Liver (tissue), 3 donors: ENCODE measurements at regions not wholly inside any gene's neighbourhood (a gene's known extent, or its start where the extent isn't known, plus 50 kb on each side); places are given as distances from the start of the nearest gene placed in this dataset.

Experiments used
- CTCF ChIP-seq: fragments of 150-350 bp; IDR thresholded peaks from 2 replicates; pipeline ENCODE4 v1.5.1; 2017; ENCODE audit warnings: improper control_type of control experiment, low read depth, low read length; ENCODE audit not compliant: missing input control
- EGR1 ChIP-seq, 2 donors: IDR thresholded peaks; 2 replicates each; pipeline ENCODE4 v1.6.1; 2016 to 2018; ENCODE audit warnings: antibody characterized with exemption in 2 of 2, low read depth in 2 of 2
- FOXA1 ChIP-seq: IDR thresholded peaks from 2 replicates; pipeline ENCODE4 v1.6.1; 2016; ENCODE audit warnings: antibody characterized with exemption
- GABPA ChIP-seq, 2 donors: IDR thresholded peaks in 1 of 2; conservative IDR thresholded peaks in 1 of 2; 2 replicates each; pipeline ENCODE4 v1.6.1; 2016; ENCODE audit warnings: antibody characterized with exemption in 2 of 2, mild to moderate bottlenecking in 1 of 2, moderate library complexity in 1 of 2
- JUND ChIP-seq, 2 donors: IDR thresholded peaks; 2 replicates each; pipeline ENCODE4 v1.6.1; 2016; ENCODE audit warnings: antibody characterized with exemption in 2 of 2
- RAD21 ChIP-seq, 2 donors: IDR thresholded peaks; 2 replicates each; pipeline ENCODE4 v1.6.1; 2016; ENCODE audit warnings: antibody characterized with exemption in 2 of 2, mild to moderate bottlenecking in 2 of 2
- RXRA ChIP-seq, 2 donors: IDR thresholded peaks; 2 replicates each; pipeline ENCODE4 v1.6.1; 2017 to 2018; ENCODE audit warnings: antibody characterized with exemption in 2 of 2, mild to moderate bottlenecking in 1 of 2
- SP1 ChIP-seq: IDR thresholded peaks from 2 replicates; pipeline ENCODE4 v1.6.1; 2018; ENCODE audit warnings: antibody characterized with exemption, mild to moderate bottlenecking
- TF ChIP-seq, protein P1 (sequence below): IDR thresholded peaks from 2 replicates; pipeline ENCODE4 v1.6.1; 2016; ENCODE audit warnings: antibody characterized with exemption, mild to moderate bottlenecking
- donor health status: healthy.
- donor health status: healthy.

DNA sequence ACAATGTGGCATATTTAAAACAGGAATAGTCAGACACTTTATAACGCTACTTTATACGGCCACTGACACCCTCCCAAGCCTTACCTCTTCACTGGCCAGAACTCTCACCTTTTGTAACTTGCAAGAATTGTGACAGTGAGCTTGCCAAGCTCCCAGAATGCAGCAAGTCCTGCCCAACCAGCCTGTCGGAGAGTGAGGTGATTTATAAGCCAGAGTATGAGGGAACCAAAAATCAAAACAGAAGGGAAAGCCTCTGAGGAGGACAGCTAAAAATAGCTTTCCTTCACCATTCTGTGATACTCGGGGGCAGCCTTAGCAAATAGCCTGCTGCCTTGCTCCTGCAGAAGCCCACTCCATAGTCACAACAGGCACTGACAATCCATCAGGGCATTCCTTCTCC is 229.7 kb downstream of the FAM76B start:
- TF ChIP-seq CTCF (no peak), SP1 (no peak), EGR1 (IDR thresholded peaks at IDR 0.05; ENCODE audit: low read depth in 2 of 2) (no peak), RAD21 (IDR thresholded peaks at IDR 0.05) (no peak), FOXA1 (no peak), GABPA (IDR thresholded peaks at IDR 0.05 in 1 of 2, conservative IDR thresholded peaks at IDR 0.05 in 1 of 2) (no peak), JUND (IDR thresholded peaks at IDR 0.05) (no peak), RXRA (IDR thresholded peaks at IDR 0.05) (no peak)
- TF ChIP-seq, protein P1, sequence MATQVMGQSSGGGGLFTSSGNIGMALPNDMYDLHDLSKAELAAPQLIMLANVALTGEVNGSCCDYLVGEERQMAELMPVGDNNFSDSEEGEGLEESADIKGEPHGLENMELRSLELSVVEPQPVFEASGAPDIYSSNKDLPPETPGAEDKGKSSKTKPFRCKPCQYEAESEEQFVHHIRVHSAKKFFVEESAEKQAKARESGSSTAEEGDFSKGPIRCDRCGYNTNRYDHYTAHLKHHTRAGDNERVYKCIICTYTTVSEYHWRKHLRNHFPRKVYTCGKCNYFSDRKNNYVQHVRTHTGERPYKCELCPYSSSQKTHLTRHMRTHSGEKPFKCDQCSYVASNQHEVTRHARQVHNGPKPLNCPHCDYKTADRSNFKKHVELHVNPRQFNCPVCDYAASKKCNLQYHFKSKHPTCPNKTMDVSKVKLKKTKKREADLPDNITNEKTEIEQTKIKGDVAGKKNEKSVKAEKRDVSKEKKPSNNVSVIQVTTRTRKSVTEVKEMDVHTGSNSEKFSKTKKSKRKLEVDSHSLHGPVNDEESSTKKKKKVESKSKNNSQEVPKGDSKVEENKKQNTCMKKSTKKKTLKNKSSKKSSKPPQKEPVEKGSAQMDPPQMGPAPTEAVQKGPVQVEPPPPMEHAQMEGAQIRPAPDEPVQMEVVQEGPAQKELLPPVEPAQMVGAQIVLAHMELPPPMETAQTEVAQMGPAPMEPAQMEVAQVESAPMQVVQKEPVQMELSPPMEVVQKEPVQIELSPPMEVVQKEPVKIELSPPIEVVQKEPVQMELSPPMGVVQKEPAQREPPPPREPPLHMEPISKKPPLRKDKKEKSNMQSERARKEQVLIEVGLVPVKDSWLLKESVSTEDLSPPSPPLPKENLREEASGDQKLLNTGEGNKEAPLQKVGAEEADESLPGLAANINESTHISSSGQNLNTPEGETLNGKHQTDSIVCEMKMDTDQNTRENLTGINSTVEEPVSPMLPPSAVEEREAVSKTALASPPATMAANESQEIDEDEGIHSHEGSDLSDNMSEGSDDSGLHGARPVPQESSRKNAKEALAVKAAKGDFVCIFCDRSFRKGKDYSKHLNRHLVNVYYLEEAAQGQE = no peak
